HG03460 (cell line): ENCODE measurements at regions not wholly inside any gene's neighbourhood (a gene's known extent, or its start where the extent isn't known, plus 50 kb on each side); places are given as distances from the start of the nearest gene placed in this dataset.
A peak's percentile ranks its signal among the peaks of the same experiment; 100 is the strongest.

Experiments
- ATAC-seq: cut with Tn5 transposase; IDR thresholded peaks from one replicate; pipeline ENCODE4 v1.9.1; 2021; ENCODE audit not compliant: unreplicated experiment

DNA sequence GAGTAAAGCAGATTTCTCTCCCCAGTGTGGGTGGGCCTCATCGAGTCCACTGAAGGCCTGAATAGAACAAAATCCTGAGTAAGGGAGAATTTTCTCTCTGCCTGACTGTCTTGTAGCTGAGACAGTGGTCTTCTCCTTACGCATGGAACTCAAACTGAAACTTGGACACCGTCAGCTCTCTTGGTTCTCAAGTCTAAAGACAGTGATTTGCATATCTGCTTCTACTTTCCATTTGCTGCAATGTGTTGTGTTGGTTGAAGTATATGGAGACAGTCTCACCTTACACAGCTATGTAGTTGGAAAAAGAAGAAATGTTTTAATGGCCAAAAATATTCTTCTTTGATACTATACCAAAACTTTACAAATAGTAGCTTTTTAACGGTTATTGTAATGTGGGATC lies 160.2 kb upstream of the LMNTD1 start:
- peak; percentile 98 for ATAC-seq

DNA sequence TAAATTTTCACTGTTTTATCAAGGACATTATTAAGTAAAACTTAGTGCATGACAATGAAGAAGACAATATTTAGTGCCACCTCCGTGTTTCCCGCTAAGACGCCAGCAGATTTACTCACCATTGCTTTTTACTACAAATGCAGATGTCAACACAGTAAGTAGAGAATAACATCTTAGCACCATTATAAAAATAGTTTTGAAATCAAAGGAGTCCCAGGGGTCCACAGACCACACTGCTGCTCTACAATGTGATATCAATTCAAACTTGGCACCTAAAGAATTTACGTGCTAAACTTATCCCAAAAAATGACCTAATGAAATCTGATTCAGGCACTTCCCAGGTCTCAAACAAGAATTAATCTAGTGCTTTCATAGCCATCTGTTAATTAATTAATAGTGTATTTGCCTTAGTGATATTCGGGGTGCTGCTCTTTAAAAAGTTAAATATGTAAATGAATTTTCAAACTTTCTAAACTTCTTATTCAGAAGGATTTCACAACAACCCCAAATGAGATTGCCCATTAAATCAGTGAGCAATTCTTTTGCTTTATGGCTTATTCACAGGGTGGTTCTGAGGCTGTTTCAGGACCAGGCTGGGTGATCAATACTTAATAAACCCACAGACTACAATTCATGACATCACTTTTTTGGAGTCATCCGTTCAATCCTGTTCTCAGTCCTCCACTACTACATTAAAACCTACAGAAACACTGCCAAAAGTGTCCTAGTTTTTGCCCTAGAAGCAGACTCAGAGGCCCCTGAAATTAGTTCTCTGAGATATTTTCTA lies 161.3 kb upstream of the LMNTD1 start:
- ATAC-seq, result no peak

- ATAC-seq, result no peak
Measured at GRCh38 chr12:25715102-25715501, 162.0 kb upstream of the LMNTD1 start.

DNA sequence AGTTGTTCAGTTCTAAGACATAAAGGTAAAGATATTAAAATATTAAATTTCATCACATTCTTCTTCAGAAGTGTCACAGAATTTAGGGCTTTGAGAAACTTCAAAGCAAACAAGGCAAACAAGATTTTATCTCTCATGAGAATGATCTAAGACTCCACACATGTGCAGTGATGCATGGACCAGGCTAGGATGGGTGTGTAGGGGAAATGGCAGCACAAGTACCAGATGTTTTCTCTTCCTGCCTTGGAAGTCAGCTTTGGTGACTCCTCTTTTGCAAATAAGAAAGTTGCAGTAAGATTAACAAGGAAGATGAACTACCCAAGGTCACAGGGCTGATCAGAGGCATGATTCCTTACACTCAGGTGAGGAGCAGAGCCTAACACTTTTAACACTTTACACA lies 163.8 kb upstream of the LMNTD1 start:
- ATAC-seq, result no peak

GRCh38 chr12:25717552-25717951 lies 164.5 kb upstream of the LMNTD1 start:
- ATAC-seq, result no peak

DNA sequence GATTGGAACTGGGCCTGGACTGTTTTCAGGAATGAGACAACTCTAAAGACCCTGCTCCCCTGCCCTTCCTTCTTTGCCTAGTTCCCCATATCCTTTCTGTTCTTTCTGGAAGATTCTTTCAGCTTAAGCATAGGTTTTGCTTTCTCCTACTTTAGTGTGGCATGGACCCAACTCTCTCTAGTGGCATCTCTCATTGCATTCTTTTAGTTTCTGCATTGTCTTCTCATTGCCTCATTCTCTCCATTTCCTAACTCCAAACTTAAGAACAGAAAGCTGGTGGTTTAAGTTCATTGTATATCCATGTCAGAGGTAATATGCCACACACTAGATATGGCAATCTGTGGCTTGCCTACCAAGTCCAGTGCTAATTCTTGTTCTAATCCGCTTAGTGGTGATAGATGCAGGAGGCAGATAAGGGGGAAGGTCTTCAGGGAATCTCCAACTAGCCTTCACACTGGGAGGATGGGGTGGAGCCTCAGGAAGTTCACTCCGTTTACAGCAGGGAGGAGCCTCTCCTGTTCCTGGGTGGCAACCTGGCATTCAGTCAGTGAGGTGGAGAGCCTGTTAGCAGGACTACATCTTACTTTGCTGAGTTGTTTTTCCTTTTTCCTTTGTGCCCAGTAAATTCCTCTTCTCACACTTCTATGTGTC lies 165.1 kb upstream of the LMNTD1 start:
- no peak for ATAC-seq

DNA sequence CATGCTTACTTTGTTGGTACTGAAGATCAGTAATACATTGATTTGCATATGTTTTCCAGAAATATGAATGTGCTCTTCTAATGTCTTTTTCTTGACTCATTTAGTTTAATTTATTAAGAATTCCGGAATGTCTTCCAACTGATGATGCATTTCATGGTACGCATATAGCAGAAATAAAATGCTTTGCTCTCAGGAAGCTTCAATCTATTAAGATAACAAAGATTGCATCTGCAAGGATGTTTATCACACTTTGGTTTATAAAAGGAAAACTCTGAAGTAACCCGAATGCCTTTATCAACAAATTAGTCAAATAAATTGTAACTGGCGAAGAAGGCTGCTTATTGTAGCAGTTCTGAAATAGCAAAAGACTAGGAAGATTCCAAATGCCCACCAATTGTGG lies 166.4 kb upstream of the LMNTD1 start:
- no peak for ATAC-seq

GRCh38 chr12:25723336-25723735 lies 170.3 kb upstream of the LMNTD1 start:
- no peak for ATAC-seq

- no peak for ATAC-seq
Measured at GRCh38 chr12:25723921-25724491, 170.9 kb upstream of the LMNTD1 start.

DNA sequence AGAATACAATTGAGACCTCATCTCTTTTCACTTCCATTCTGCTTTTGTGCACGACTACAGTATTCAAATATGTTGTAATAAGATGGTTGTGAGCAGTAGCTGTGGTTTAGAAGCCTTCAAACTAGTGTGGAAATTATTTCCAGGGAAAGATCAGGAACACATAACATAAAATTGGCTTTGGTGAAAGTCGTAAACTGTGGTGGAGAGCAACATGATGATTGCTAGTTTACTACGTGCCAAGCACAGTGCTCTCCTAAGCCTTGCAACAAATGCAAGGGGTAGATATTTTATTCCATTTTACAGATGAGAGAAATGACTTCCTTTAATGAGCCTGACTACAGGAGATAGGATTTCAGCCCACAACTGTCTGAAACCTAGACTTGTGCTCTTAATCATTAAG lies 172.4 kb upstream of the LMNTD1 start:
- ATAC-seq, result no peak

DNA sequence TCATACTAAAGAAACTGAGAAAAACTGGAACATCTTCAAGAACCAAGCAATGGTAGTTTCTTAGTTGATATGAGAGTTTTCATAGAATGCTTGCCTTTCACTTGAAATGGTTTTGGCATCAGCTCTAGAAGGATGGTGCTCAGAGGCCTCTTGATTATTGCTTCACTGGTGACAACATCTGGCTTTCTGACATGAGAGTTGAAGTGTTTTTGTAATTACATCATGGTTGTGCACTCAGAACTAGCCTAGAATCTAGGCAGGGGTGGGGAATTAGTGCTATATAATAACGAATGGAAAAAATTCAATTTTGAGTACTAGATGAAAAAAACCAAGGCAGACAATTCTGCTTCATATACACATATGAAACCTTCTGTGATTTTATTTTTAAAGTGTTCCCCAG lies 172.8 kb upstream of the LMNTD1 start:
- ATAC-seq, result no peak

DNA sequence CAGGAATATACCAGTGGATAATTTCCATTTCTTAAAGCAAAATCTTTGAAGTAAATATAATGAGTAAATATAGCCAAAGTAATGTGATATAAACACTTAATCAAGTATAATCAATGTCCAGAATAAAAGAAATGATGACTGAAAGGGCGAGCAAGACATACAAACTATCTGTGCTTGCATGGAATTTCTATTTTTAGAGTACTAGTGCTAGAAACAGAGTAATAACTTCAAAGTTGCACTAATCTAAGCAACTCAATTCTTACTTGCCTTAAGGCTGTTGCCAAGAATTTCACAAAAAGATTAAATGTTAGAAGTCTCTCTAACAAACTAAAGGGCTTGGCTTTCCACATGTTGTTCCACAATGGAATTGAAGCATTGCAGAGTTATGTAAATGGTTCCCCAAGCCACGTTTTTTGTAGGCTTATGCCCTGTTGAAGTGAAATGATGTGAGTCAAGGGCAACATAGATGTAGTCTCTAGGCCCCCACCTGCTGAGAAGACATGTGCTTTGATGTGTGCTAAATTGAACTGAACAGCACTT lies 175.0 kb upstream of the LMNTD1 start:
- no peak for ATAC-seq

DNA sequence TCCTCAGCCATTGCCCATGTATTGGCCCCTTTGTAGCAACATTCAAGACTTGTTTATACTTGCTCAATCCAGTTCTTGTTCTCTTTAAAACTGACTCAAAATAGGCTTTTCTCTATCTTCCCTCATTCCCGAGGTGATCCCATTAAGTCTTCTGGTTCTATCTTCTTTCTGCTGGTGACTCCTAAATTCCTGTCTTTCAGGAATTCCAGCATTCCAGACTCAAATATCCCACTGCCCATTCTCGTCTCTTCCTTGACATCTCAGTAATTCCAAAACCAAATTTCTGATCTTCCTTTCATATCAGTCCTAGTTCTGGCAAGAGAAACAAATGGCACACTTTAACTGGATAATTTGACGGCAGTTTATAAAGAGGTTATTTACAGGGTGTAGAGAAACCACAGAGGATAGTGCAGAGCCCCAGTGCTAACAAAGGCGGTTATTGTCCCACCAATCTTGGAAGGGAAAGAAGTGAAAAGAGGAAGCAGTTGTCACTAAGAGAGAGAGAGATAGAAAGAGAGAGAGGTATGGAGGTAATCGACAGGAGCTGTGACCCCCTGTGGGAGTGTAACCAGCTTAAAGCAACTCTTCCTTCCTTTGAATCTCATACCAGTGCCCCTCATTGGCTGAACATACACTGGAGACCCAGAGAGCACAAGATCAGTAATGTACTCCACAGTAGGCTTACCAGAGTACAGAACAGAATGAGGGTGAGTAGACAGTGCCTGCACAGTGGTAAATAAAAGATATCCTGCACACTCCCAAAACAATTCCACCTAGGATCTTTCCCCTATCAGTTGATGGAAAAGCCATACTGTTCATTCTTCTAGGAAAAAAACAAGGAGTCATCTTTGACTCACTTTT lies 177.6 kb upstream of the LMNTD1 start:
- no peak for ATAC-seq

- ATAC-seq, result no peak
Measured at GRCh38 chr12:25733541-25733940, 180.5 kb upstream of the LMNTD1 start.

- no peak for ATAC-seq
Measured at GRCh38 chr12:25734529-25735180, 181.6 kb upstream of the LMNTD1 start.

GRCh38 chr12:25740617-25741016 lies 187.5 kb upstream of the LMNTD1 start:
- ATAC-seq, result no peak

- ATAC-seq, result no peak
Measured at GRCh38 chr12:25741917-25742316, 188.8 kb upstream of the LMNTD1 start.

GRCh38 chr12:25743679-25744215 lies 190.7 kb upstream of the LMNTD1 start:
- ATAC-seq, result no peak

GRCh38 chr12:25744313-25744712 lies 191.2 kb upstream of the LMNTD1 start:
- ATAC-seq, result no peak

- ATAC-seq, result no peak
Measured at GRCh38 chr12:25745281-25745680, 192.2 kb upstream of the LMNTD1 start.
